ENCODE measurements at regions not wholly inside any gene's neighbourhood (a gene's known extent, or its start where the extent isn't known, plus 50 kb on each side); places are given as distances from the start of the nearest gene placed in this dataset.

- TF ChIP-seq TCF12 (IDR thresholded peaks at IDR 0.05) (no peak), EP300 (IDR thresholded peaks at IDR 0.05; ENCODE audit: borderline replicate concordance in 1 of 2, low read depth in 1 of 2, low read length in 1 of 2) (no peak), TAF1 (IDR thresholded peaks at IDR 0.05; ENCODE audit: borderline replicate concordance, low read depth, low read length) (no peak)
Measured at GRCh38 chr9:99559776-99560175, 261.9 kb upstream of the NR4A3 start.
